Lung (tissue), 11 donors: ENCODE measurements at regions not wholly inside any gene's neighbourhood (a gene's known extent, or its start where the extent isn't known, plus 50 kb on each side); places are given as distances from the start of the nearest gene placed in this dataset.

Experiments
- ATAC-seq: fragments of 200-7000 bp; cut with Tn5 transposase; one replicate; pipeline ENCODE4 v1.9.1; 2020; ENCODE audit warnings: moderate number of reproducible peaks; ENCODE audit not compliant: insufficient read depth, low FRiP score
- DNase-seq, 3 donors: peaks; one replicate each; pipeline ENCODE4 v3.0.0-alpha.2; 2013 to 2017
- H3K27ac ChIP-seq, 2 donors: one replicate each; pipeline ENCODE4 v1.5.1; 2013; ENCODE audit warnings: mild to moderate bottlenecking in 2 of 2, moderate library complexity in 2 of 2, control low read depth in 1 of 2, inconsistent platforms in 1 of 2, low read depth in 1 of 2, low read length in 1 of 2
- H3K27me3 ChIP-seq, 3 donors: one replicate each; pipeline ENCODE4 v1.5.1; 2013; ENCODE audit warnings: low read length in 2 of 3; ENCODE audit not compliant: control insufficient read depth in 3 of 3, insufficient read depth in 3 of 3
- H3K36me3 ChIP-seq, 4 donors: one replicate each; pipeline ENCODE4 v1.5.1; 2013; ENCODE audit warnings: low read length in 4 of 4, mild to moderate bottlenecking in 1 of 4, moderate library complexity in 1 of 4; ENCODE audit not compliant: control insufficient read depth in 4 of 4, insufficient read depth in 4 of 4
- H3K4me1 ChIP-seq, 5 donors: one replicate each; pipeline ENCODE4 v1.5.1; 2013; ENCODE audit warnings: low read length in 5 of 5, mild to moderate bottlenecking in 2 of 5, moderate library complexity in 1 of 5; ENCODE audit not compliant: control insufficient read depth in 5 of 5, insufficient read depth in 5 of 5
- H3K4me3 ChIP-seq: one replicate; pipeline ENCODE4 v1.5.1; 2013; ENCODE audit warnings: mild to moderate bottlenecking, control low read depth, moderate library complexity
- H3K9ac ChIP-seq, 2 donors: one replicate each; pipeline ENCODE4 v1.5.1; 2013; ENCODE audit warnings: low read length in 2 of 2, control low read depth in 1 of 2; ENCODE audit not compliant: insufficient read depth in 1 of 2
- H3K9me3 ChIP-seq, 4 donors: one replicate each; pipeline ENCODE4 v1.5.1; 2013; ENCODE audit warnings: low read length in 3 of 4, mild to moderate bottlenecking in 1 of 4, moderate library complexity in 1 of 4; ENCODE audit not compliant: control insufficient read depth in 4 of 4, insufficient read depth in 3 of 4
- CTCF ChIP-seq: IDR thresholded peaks from 2 replicates; pipeline ENCODE4 v1.5.1; 2012; ENCODE audit warnings: mild to moderate bottlenecking; ENCODE audit errors: control extremely low read depth, extremely low read depth
- WGBS, 2 donors: extraction: QIAGEN DNeasy Blood & Tissue Kit; methylation state at CpG; one replicate each; pipeline ENCODE4 v1.1.7; 2013; 5-methylcytosine and 5-hydroxymethylcytosine counted together
- donor health status: control.
- donor health status: control.
- donor health status: Bipolar disorder and iron deficiency.
- donor health status: healthy.
- donor health status: DM: yes; HTN: yes; CAD: no.

GRCh38 chr1:104945406-104945805 lies 1195.7 kb downstream of the AMY1C start:
- no peak for TF ChIP-seq CTCF
- Histone ChIP-seq H3K4me3 (no peak overlapping the region), H3K4me1 (peaks cover 0 to 2% (median 0%) of the 10 kb centered on the region in 5 donors), H3K27ac (no peak overlapping the region), H3K9ac (no peak overlapping the region), H3K36me3 (no peaks in the 10 kb centered on the region), H3K27me3 (no peaks in the 10 kb centered on the region), H3K9me3 (peaks cover 0 to 12% (median 0%) of the 10 kb centered on the region in 4 donors)
- DNase-seq: no peak
- 55 to 65% methylated on average over 2 of the region's 2 CpGs for WGBS, 2 donors
- ATAC-seq: no peak

GRCh38 chr1:104946558-104947210 lies 1197.0 kb downstream of the AMY1C start:
- peaks cover 0 to 2% (median 0%) of the 10 kb centered on the region in 5 donors for H3K4me1 ChIP-seq
- TF ChIP-seq CTCF: no peak
- peaks cover 0 to 7% (median 0%) of the 10 kb centered on the region in 4 donors for H3K9me3 ChIP-seq
- ATAC-seq (no peak), DNase-seq (no peak)
- no peak overlapping the region for H3K4me3 ChIP-seq
- no peaks in the 10 kb centered on the region for H3K27me3 ChIP-seq
- no peak overlapping the region for H3K9ac ChIP-seq
- 89 to 92% methylated on average over 4 of the region's 4 CpGs for WGBS, 2 donors
- H3K36me3 ChIP-seq: no peaks in the 10 kb centered on the region
- H3K27ac ChIP-seq: no peak overlapping the region

- DNase-seq (no peak), ATAC-seq (no peak)
- TF ChIP-seq CTCF: no peak
- no peak overlapping the region for H3K9ac ChIP-seq
- peaks cover 0 to under 1% (median 0%) of the 10 kb centered on the region in 4 donors for H3K9me3 ChIP-seq
- H3K27ac ChIP-seq: no peak overlapping the region
- no peaks in the 10 kb centered on the region for H3K27me3 ChIP-seq
- WGBS, 2 donors: 56 to 78% methylated on average over 3 of the region's 3 CpGs
- H3K4me1 ChIP-seq: no peaks in the 10 kb centered on the region
- H3K4me3 ChIP-seq: no peak overlapping the region
- no peaks in the 10 kb centered on the region for H3K36me3 ChIP-seq
Observed at GRCh38 chr1:104953555-104953954, 1203.9 kb downstream of the AMY1C start.

- ATAC-seq: no peak
- no peak overlapping the region for H3K27ac ChIP-seq
- TF ChIP-seq CTCF: no peak
Observed at GRCh38 chr1:104973516-104973915, 1223.8 kb downstream of the AMY1C start.

More at GRCh38 chr1:104973516-104973915, 1223.8 kb downstream of the AMY1C start:
- no peak overlapping the region for H3K4me3 ChIP-seq
- WGBS, 2 donors: 64 to 83% methylated on average over 2 of the region's 2 CpGs
- no peaks in the 10 kb centered on the region for H3K27me3 ChIP-seq
- no peaks in the 10 kb centered on the region for H3K9me3 ChIP-seq
- no peak overlapping the region for H3K9ac ChIP-seq
- DNase-seq: no peak
- H3K36me3 ChIP-seq: no peaks in the 10 kb centered on the region
- no peaks in the 10 kb centered on the region for H3K4me1 ChIP-seq
